HFFc6 (cell line): ENCODE measurements at regions not wholly inside any gene's neighbourhood (a gene's known extent, or its start where the extent isn't known, plus 50 kb on each side); places are given as distances from the start of the nearest gene placed in this dataset.
"Not testable (repeated sequence)": the region's sequence is repeated elsewhere in the genome, so short reads cannot be mapped to it uniquely, and the experiment has no call there.

Experiments
- DNase-seq: peaks from one replicate; pipeline ENCODE4 v3.0.0-alpha.2; 2018
- H3K27ac Mint-ChIP-seq: 2 replicates; pipeline ENCODE4 v1.8.0; 2020; ENCODE audit warnings: mild to moderate bottlenecking, mixed read lengths
- H3K27me3 Mint-ChIP-seq: 2 replicates; pipeline ENCODE4 v1.8.0; 2021; ENCODE audit warnings: mild to moderate bottlenecking, moderate library complexity, mixed read lengths; ENCODE audit not compliant: insufficient read depth
- H3K36me3 Mint-ChIP-seq: 2 replicates; pipeline ENCODE4 v1.8.0; 2021; ENCODE audit warnings: low read depth, mixed read lengths
- H3K4me1 Mint-ChIP-seq: 2 replicates; pipeline ENCODE4 v1.8.0; 2020; ENCODE audit warnings: low read depth, mixed read lengths
- H3K4me3 Mint-ChIP-seq: 2 replicates; pipeline ENCODE4 v1.8.0; 2020; ENCODE audit warnings: mild to moderate bottlenecking, moderate library complexity, mixed read lengths
- H3K9me3 Mint-ChIP-seq: 2 replicates; pipeline ENCODE4 v1.8.0; 2020; ENCODE audit warnings: mild to moderate bottlenecking, mixed read lengths
- TF ChIP-seq, protein P1 (sequence below): fragments of 200-600 bp; sonication (generic); IDR thresholded peaks from 2 replicates; pipeline ENCODE4 v1.5.0; 2021; ENCODE audit warnings: antibody characterized with exemption, mild to moderate bottlenecking

- Mint-ChIP-seq H3K4me1 (peaks cover 22% of the 10 kb centered on the region), H3K36me3 (peaks cover 25% of the 10 kb centered on the region), H3K9me3 (peaks cover 19% of the 10 kb centered on the region)
- not testable (repeated sequence) for H3K27ac Mint-ChIP-seq, H3K27me3 Mint-ChIP-seq, H3K4me3 Mint-ChIP-seq, DNase-seq
These were observed 283.4 kb upstream of the RAI14 start for GRCh38 chr5:34372739-34373138.

DNA sequence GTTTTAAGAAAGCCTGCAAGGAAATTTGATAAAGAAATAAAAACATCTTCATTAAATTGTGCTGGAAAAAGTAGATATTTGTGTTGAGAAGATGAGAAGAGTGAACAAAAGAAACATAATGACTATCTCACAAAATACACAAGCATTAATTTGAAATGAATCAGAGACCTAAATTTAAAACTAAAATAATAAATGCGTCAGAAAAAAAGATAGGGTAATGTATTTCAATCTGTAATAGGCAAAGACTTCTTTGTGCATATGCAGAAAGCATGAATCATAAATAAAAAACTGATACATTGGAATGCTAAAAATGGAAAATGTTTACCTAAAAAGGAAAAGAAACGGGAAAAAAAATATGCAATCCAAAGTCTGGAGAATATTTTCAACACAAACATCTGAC, 278.5 kb upstream of the RAI14 start:
- peaks cover 31% of the 10 kb centered on the region for H3K36me3 Mint-ChIP-seq
- not testable (repeated sequence) for H3K27me3 Mint-ChIP-seq, H3K27ac Mint-ChIP-seq, H3K4me3 Mint-ChIP-seq
- peaks cover 25% of the 10 kb centered on the region for H3K9me3 Mint-ChIP-seq
- DNase-seq = peak; percentile 4
- peaks cover 28% of the 10 kb centered on the region for H3K4me1 Mint-ChIP-seq

DNA sequence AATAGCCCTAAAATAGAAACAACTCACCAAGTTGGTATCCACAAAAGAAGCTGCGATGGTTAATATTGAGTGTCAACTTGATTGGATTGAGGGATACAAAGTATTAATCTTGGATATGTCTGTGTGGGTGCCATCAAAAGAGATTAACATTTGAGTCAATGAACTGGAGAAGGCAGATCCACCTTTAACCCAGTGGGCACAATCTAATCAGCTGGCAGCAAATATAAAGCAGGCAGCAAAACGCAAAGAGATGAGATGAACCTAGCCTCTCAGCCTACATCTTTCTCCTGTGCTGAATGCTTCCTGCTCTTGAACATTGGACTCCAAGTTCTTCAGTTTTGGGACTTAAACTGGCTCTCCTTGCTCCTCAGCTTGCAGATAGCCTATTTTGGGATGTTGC, 277.6 kb upstream of the RAI14 start:
- peaks cover 24% of the 10 kb centered on the region for H3K36me3 Mint-ChIP-seq
- H3K4me1 Mint-ChIP-seq = peaks cover 28% of the 10 kb centered on the region
- peak overlapping the region; percentile 45; the same call in 1 of the 2 replicates for H3K27ac Mint-ChIP-seq
- H3K4me3 Mint-ChIP-seq, DNase-seq, H3K27me3 Mint-ChIP-seq: not testable (repeated sequence)
- H3K9me3 Mint-ChIP-seq = peaks cover 17% of the 10 kb centered on the region

DNA sequence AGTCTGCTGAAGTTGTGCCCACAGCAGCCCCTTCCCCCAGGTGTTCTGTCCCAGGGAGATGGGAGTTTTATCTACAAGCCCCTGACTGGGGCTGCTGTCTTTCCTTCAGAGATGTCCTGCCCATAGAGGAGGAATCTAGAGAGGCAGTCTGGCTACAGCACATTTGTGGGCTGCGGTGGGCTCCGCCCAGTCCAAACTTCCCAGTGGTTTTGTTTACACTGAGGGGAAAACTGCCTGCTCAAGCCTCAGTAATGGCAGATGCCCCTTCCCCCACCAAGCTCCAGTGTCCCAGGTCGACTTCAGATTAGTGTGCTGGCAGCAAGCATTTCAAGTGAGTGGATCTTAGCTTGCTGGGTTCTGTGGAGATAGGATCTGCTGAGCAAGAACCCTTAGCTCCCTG, 267.4 kb upstream of the RAI14 start:
- H3K27me3 Mint-ChIP-seq, H3K27ac Mint-ChIP-seq, H3K9me3 Mint-ChIP-seq, H3K4me1 Mint-ChIP-seq, H3K4me3 Mint-ChIP-seq, DNase-seq: not testable (repeated sequence)
- H3K36me3 Mint-ChIP-seq = peaks cover 11% of the 10 kb centered on the region

- no peaks in the 10 kb centered on the region for H3K36me3 Mint-ChIP-seq
- TF ChIP-seq, protein P1, sequence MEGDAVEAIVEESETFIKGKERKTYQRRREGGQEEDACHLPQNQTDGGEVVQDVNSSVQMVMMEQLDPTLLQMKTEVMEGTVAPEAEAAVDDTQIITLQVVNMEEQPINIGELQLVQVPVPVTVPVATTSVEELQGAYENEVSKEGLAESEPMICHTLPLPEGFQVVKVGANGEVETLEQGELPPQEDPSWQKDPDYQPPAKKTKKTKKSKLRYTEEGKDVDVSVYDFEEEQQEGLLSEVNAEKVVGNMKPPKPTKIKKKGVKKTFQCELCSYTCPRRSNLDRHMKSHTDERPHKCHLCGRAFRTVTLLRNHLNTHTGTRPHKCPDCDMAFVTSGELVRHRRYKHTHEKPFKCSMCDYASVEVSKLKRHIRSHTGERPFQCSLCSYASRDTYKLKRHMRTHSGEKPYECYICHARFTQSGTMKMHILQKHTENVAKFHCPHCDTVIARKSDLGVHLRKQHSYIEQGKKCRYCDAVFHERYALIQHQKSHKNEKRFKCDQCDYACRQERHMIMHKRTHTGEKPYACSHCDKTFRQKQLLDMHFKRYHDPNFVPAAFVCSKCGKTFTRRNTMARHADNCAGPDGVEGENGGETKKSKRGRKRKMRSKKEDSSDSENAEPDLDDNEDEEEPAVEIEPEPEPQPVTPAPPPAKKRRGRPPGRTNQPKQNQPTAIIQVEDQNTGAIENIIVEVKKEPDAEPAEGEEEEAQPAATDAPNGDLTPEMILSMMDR = no peak
- DNase-seq = no peak
- no peaks in the 10 kb centered on the region for H3K9me3 Mint-ChIP-seq
- H3K4me3 Mint-ChIP-seq = no peak overlapping the region
- H3K27ac Mint-ChIP-seq = no peak overlapping the region; the same call in 1 of the 2 replicates
- H3K4me1 Mint-ChIP-seq = peaks cover 52% of the 10 kb centered on the region
- no peaks in the 10 kb centered on the region; the same call in 1 of the 2 replicates for H3K27me3 Mint-ChIP-seq
These were observed 246.8 kb upstream of the RAI14 start for GRCh38 chr5:34409373-34409772.

DNA sequence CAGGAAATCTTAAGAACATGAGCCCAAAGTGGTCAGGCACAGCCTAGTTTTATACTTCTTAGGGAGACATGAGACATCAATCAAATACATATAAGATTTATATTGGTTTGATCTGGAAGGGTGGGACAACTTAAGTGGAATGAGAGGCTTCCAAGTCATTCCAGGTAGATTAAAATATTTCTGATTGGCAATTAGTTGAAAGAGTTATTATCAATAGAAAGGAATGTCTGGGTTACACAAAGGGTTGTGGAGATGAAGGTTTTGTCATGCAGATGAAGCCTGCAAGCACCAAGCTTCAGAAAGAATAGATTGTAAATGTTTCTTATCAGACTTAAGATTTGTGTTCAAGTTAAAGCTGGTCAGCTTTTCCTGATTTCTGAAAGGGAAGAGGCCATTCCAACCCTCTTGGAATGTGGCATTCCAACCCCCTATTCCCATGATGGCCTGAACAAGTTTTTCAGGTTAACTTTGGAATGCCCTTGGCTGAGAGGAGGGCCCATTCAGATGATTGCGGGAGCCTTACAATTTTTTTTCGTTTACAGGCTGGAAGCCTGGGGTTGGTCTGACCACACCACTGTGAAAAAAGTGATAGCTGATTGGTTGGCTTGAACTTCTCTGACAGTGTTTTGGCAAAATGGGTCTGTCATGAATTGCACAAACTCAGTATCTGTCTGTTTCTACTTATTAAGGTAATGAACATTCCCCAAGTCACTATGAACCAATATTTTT, 245.6 kb upstream of the RAI14 start:
- peaks cover 64% of the 10 kb centered on the region for H3K4me1 Mint-ChIP-seq
- H3K9me3 Mint-ChIP-seq = no peaks in the 10 kb centered on the region
- H3K27ac Mint-ChIP-seq = peak overlapping the region; percentile 48
- TF ChIP-seq, protein P1 = no peak
- no peak overlapping the region for H3K4me3 Mint-ChIP-seq
- H3K27me3 Mint-ChIP-seq = no peaks in the 10 kb centered on the region; the same call in 1 of the 2 replicates
- H3K36me3 Mint-ChIP-seq = no peaks in the 10 kb centered on the region; the same call in 1 of the 2 replicates
- peak; percentile 49 for DNase-seq

GRCh38 chr5:34411470-34412346, 244.4 kb upstream of the RAI14 start:
- H3K36me3 Mint-ChIP-seq = no peaks in the 10 kb centered on the region; the same call in 1 of the 2 replicates
- peak overlapping the region; percentile 69 for H3K27ac Mint-ChIP-seq
- no peaks in the 10 kb centered on the region; the same call in 1 of the 2 replicates for H3K27me3 Mint-ChIP-seq
- no peak for DNase-seq
- peak overlapping the region; percentile 71; the same call in 1 of the 2 replicates for H3K4me3 Mint-ChIP-seq
- H3K9me3 Mint-ChIP-seq = no peaks in the 10 kb centered on the region
- TF ChIP-seq, protein P1 = no peak
- peaks cover 75% of the 10 kb centered on the region for H3K4me1 Mint-ChIP-seq
